MM.1S (cell line): ENCODE measurements at regions not wholly inside any gene's neighbourhood (a gene's known extent, or its start where the extent isn't known, plus 50 kb on each side); places are given as distances from the start of the nearest gene placed in this dataset.

ENCODE experiments used
- EZH2 ChIP-seq: fragments of 300-600 bp; sonication (generic); optimal IDR thresholded peaks from 2 replicates; pipeline ENCODE3; 2017; ENCODE audit warnings: low read depth, mild to moderate bottlenecking, antibody characterized with exemption, low read length, mixed read lengths
- TF ChIP-seq, protein P1 (sequence below): fragments of 300-600 bp; sonication (generic); IDR thresholded peaks from 2 replicates; pipeline ENCODE4 v1.5.1; 2016; ENCODE audit warnings: antibody characterized with exemption, low read length, mixed read lengths

DNA sequence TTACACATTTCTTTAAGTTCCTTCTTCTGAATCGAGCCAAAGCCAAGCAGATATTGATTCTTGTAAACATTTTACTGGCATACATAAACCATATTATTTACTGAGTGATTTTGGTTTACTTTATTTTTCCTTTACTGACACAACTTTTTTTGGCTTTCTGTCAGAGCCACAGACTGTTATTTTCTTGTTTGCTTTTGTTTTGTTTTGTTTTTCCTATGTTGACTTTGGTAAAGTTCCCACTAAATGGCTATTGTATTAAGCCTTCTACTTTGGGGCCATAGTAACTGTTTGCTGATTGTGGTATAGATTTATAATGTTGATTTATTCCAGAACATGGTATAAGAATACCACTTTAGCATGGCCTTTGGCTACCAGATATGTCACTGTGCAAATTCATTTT is 419.4 kb downstream of the DCDC2C start:
- TF ChIP-seq, protein P1, sequence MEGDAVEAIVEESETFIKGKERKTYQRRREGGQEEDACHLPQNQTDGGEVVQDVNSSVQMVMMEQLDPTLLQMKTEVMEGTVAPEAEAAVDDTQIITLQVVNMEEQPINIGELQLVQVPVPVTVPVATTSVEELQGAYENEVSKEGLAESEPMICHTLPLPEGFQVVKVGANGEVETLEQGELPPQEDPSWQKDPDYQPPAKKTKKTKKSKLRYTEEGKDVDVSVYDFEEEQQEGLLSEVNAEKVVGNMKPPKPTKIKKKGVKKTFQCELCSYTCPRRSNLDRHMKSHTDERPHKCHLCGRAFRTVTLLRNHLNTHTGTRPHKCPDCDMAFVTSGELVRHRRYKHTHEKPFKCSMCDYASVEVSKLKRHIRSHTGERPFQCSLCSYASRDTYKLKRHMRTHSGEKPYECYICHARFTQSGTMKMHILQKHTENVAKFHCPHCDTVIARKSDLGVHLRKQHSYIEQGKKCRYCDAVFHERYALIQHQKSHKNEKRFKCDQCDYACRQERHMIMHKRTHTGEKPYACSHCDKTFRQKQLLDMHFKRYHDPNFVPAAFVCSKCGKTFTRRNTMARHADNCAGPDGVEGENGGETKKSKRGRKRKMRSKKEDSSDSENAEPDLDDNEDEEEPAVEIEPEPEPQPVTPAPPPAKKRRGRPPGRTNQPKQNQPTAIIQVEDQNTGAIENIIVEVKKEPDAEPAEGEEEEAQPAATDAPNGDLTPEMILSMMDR, result no peak
- TF ChIP-seq EZH2, result no peak
